ENCODE measurements at regions not wholly inside any gene's neighbourhood (a gene's known extent, or its start where the extent isn't known, plus 50 kb on each side); places are given as distances from the start of the nearest gene placed in this dataset.
A peak's percentile ranks its signal among the peaks of the same experiment; 100 is the strongest.

DNA sequence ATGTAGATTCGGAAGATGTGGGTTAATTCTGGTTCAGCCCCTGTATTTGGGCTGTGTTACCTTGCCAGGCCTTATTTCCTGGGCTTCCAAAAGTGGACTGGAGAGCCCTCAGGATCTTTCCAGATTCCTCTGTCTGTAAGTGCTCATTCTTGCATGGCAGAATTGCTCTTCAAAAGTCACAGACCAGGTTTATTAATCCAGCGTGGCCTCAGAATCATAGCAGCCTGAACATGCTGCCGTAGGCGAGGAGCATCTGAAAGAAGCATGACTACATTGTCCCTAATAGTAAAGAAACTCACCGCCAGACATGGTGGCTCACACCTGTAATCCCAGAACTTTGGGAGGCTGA, 307.8 kb downstream of the GADD45G start:
- TF ChIP-seq, protein P1, sequence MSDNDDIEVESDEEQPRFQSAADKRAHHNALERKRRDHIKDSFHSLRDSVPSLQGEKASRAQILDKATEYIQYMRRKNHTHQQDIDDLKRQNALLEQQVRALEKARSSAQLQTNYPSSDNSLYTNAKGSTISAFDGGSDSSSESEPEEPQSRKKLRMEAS (IDR thresholded peaks at IDR 0.05; ENCODE audit: low read depth, low read length): no peak
- TF ChIP-seq MYC (IDR thresholded peaks at IDR 0.05; ENCODE audit: low read depth, low read length): no peak
- TF ChIP-seq, protein P2, sequence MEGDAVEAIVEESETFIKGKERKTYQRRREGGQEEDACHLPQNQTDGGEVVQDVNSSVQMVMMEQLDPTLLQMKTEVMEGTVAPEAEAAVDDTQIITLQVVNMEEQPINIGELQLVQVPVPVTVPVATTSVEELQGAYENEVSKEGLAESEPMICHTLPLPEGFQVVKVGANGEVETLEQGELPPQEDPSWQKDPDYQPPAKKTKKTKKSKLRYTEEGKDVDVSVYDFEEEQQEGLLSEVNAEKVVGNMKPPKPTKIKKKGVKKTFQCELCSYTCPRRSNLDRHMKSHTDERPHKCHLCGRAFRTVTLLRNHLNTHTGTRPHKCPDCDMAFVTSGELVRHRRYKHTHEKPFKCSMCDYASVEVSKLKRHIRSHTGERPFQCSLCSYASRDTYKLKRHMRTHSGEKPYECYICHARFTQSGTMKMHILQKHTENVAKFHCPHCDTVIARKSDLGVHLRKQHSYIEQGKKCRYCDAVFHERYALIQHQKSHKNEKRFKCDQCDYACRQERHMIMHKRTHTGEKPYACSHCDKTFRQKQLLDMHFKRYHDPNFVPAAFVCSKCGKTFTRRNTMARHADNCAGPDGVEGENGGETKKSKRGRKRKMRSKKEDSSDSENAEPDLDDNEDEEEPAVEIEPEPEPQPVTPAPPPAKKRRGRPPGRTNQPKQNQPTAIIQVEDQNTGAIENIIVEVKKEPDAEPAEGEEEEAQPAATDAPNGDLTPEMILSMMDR (IDR thresholded peaks at IDR 0.05; ENCODE audit: low read depth, low read length): no peak
- TF ChIP-seq POLR2A (IDR thresholded peaks at IDR 0.05; ENCODE audit: extremely low read depth, insufficient read length): no peak

DNA sequence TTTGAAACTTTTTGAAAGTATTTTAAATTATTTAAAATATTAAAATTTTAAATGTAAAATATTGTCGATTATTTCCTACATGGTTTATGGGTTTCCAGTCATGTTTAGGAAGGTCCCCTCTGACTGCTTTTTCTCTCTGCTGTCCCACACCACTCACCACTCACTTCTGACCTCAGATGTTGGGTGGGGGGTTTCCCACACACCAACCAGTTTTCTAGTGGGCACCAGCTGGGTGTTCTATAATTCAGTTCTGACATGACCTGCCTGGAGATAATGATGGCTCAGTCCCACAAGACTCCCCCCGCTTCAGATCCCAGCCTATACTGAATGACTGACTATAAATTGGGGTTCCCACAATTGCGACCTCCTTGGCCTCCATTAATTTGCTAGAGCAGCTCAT, 310.4 kb downstream of the GADD45G start:
- no peak overlapping the region for H3K4me3 ChIP-seq (ENCODE audit: low read depth, low read length)
- no peak for DNase-seq (ENCODE audit: low read depth)
- TF ChIP-seq, protein P2 (IDR thresholded peaks at IDR 0.05; ENCODE audit: low read depth, low read length): no peak
- TF ChIP-seq POLR2A (IDR thresholded peaks at IDR 0.05; ENCODE audit: extremely low read depth, insufficient read length) (no peak), MYC (IDR thresholded peaks at IDR 0.05; ENCODE audit: low read depth, low read length) (no peak)
- TF ChIP-seq, protein P1 (IDR thresholded peaks at IDR 0.05; ENCODE audit: low read depth, low read length): no peak

More for the DNA sequence above, 307.8 kb downstream of the GADD45G start:
- H3K4me3 ChIP-seq (ENCODE audit: low read depth, low read length): no peak overlapping the region
- DNase-seq (ENCODE audit: low read depth): no peak

DNA sequence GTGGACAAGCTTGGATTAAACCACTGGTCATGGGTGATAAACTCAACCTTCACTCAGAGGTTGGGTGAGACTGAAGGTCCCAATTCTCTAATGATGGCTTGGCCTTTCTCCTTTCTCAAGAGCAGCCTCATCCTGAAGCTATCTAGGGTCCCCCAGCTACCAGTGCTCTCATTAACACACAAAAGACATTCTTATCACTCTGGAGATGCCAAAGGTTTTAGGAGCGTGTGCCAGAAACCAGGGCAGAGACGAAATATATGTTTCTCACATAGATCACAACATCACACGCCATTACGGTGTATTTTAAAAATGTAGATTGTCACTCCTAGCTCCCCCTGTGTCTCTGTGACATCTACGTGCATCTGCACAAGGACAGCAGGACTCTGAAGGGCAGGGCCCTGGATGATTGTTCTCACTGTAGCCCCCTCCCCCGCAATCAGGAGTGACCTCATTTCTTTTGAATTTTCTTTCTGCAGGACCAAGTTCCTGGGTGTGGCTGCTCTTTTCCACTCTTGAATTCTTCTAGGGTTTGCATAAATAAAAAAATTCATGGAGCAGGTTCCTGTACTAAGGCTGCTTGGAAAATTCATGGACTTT, 311.3 kb downstream of the GADD45G start:
- H3K4me3 ChIP-seq (ENCODE audit: low read depth, low read length): no peak overlapping the region
- TF ChIP-seq MYC (IDR thresholded peaks at IDR 0.05; ENCODE audit: low read depth, low read length): no peak
- TF ChIP-seq, protein P1 (IDR thresholded peaks at IDR 0.05; ENCODE audit: low read depth, low read length): no peak
- TF ChIP-seq, protein P2 (IDR thresholded peaks at IDR 0.05; ENCODE audit: low read depth, low read length): no peak
- TF ChIP-seq POLR2A (IDR thresholded peaks at IDR 0.05; ENCODE audit: extremely low read depth, insufficient read length): no peak

DNA sequence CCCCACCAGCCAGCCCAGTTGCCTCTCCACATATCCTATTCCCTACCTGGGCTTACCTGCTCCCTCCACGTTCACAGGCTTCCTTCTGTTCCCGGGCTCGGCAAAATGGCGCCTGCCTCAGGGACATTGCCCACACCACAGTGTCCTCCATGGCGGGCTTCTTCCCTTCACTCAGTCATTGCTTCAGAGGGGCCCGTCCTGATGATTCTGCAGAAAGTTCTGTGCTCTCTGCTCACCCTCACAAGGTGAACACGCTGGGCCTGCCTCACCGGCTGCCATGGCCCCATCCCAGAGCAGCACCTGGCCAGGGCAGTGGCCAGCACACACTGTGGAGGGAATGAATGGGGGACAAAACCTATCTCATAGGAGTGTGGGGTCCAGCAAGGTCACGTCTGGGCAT, 313.0 kb downstream of the GADD45G start:
- TF ChIP-seq, protein P1 (IDR thresholded peaks at IDR 0.05; ENCODE audit: low read depth, low read length): no peak
- TF ChIP-seq MYC (IDR thresholded peaks at IDR 0.05; ENCODE audit: low read depth, low read length) (no peak), POLR2A (IDR thresholded peaks at IDR 0.05; ENCODE audit: extremely low read depth, insufficient read length) (no peak)
- TF ChIP-seq, protein P2 (IDR thresholded peaks at IDR 0.05; ENCODE audit: low read depth, low read length): no peak
- H3K4me3 ChIP-seq (ENCODE audit: low read depth, low read length): no peak overlapping the region
- DNase-seq (ENCODE audit: low read depth): no peak

More for the DNA sequence above, 311.3 kb downstream of the GADD45G start:
- DNase-seq (ENCODE audit: low read depth): no peak

DNA sequence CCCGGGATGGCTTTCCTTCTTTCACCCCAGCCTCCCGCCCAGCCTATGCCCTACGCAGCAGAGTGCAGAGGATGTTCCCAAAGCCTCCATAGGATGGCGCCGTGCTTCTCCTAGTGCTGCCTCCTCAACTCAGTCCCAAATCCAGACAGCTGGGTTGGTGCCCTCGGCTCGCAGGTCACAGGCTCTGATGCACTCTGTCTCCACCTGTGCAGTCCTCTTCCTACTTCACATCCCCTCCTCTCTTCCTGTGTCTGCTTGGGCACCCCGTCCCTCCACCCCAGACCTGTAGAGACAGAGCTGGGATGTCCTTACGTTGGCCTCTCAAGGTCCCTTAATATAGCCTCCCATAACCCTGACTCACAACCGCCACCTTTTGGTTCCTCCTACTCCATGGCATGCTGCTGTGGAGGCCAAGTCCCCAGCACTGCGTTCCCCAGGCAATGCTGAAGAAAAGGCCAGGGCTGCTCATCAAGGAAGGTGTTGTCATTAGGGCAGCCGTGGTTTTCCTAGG, 314.4 kb downstream of the GADD45G start:
- TF ChIP-seq MYC (IDR thresholded peaks at IDR 0.05; ENCODE audit: low read depth, low read length): no peak
- TF ChIP-seq, protein P1 (IDR thresholded peaks at IDR 0.05; ENCODE audit: low read depth, low read length): 0 out of 2 replicates have a peak, but pooled peaks have one; percentile 17
- no peak for TF ChIP-seq POLR2A (IDR thresholded peaks at IDR 0.05; ENCODE audit: extremely low read depth, insufficient read length)
- TF ChIP-seq, protein P2 (IDR thresholded peaks at IDR 0.05; ENCODE audit: low read depth, low read length): peak; percentile 40
- DNase-seq (ENCODE audit: low read depth): peak; percentile 65
- H3K4me3 ChIP-seq (ENCODE audit: low read depth, low read length): no peak overlapping the region
